Stimulated activated CD4-positive, alpha-beta T cell treated with anti-CD3 and anti-CD28 coated beads, Interleukin-1b, Interleukin-23, amount 100 ng/mL, for 1 hour (primary cell): ENCODE measurements at regions not wholly inside any gene's neighbourhood (a gene's known extent, or its start where the extent isn't known, plus 50 kb on each side); places are given as distances from the start of the nearest gene placed in this dataset.

Source experiments
- DNase-seq, 2 donors: peaks; one replicate each; pipeline ENCODE4 v3.0.0-alpha.2; 2020; ENCODE audit warnings: low read depth in 2 of 2

GRCh38 chr1:238112952-238113621 lies 222.4 kb upstream of the ZP4 start:
- DNase-seq: no peak

GRCh38 chr1:238111516-238111915 lies 220.8 kb upstream of the ZP4 start:
- no peak for DNase-seq

- no peak for DNase-seq
These were observed 220.4 kb upstream of the ZP4 start for GRCh38 chr1:238111081-238111480.

- no peak for DNase-seq
These were observed 217.7 kb upstream of the ZP4 start for GRCh38 chr1:238108417-238108816.

- no peak for DNase-seq
These were observed 216.6 kb upstream of the ZP4 start for GRCh38 chr1:238107322-238107721.

- DNase-seq: no peak
These were observed 214.0 kb upstream of the ZP4 start for GRCh38 chr1:238104752-238105151.

GRCh38 chr1:238101923-238102322 lies 211.2 kb upstream of the ZP4 start:
- DNase-seq: no peak

GRCh38 chr1:238099871-238100270 lies 209.1 kb upstream of the ZP4 start:
- DNase-seq: no peak

- no peak for DNase-seq
These were observed 198.9 kb upstream of the ZP4 start for GRCh38 chr1:238089615-238090014.

GRCh38 chr1:238088560-238089290 lies 198.0 kb upstream of the ZP4 start:
- DNase-seq: no peak

GRCh38 chr1:238073991-238074390 lies 183.3 kb upstream of the ZP4 start:
- DNase-seq: no peak

- no peak for DNase-seq
These were observed 180.3 kb upstream of the ZP4 start for GRCh38 chr1:238071061-238071460.

- no peak for DNase-seq
These were observed 172.7 kb upstream of the ZP4 start for GRCh38 chr1:238063454-238063853.

GRCh38 chr1:238061967-238062613 lies 171.4 kb upstream of the ZP4 start:
- no peak for DNase-seq

- DNase-seq: no peak
These were observed 169.3 kb upstream of the ZP4 start for GRCh38 chr1:238060061-238060460.

- DNase-seq: no peak
These were observed 162.0 kb upstream of the ZP4 start for GRCh38 chr1:238052496-238053266.

- no peak for DNase-seq
These were observed 138.4 kb upstream of the ZP4 start for GRCh38 chr1:238029126-238029525.

- DNase-seq: no peak
These were observed 136.6 kb upstream of the ZP4 start for GRCh38 chr1:238027366-238027765.

GRCh38 chr1:238023137-238023536 lies 132.4 kb upstream of the ZP4 start:
- no peak for DNase-seq

GRCh38 chr1:238018214-238018613 lies 127.5 kb upstream of the ZP4 start:
- DNase-seq: no peak

GRCh38 chr1:238006779-238007178 lies 116.1 kb upstream of the ZP4 start:
- DNase-seq: no peak

GRCh38 chr1:238005116-238005515 lies 114.4 kb upstream of the ZP4 start:
- DNase-seq: no peak
